ENCODE measurements at regions not wholly inside any gene's neighbourhood (a gene's known extent, or its start where the extent isn't known, plus 50 kb on each side); places are given as distances from the start of the nearest gene placed in this dataset.

- H3K4me3 ChIP-seq: no peak overlapping the region
- no peaks in the 10 kb centered on the region for H3K79me2 ChIP-seq (ENCODE audit: control insufficient read depth, insufficient read depth, low read length)
- H3K36me3 ChIP-seq (ENCODE audit: control insufficient read depth, insufficient read depth, low read length): no peaks in the 10 kb centered on the region
- DNase-seq (ENCODE audit: extremely low read depth in 1 of 4, low spot score in 3 of 4): no peak
- H3K27ac ChIP-seq (ENCODE audit: extremely low read depth, low read depth, low read length): no peak overlapping the region
- no peaks in the 10 kb centered on the region for H3K4me1 ChIP-seq (replicated peaks in 1 of 2; ENCODE audit: control insufficient read depth in 2 of 2, insufficient read depth in 2 of 2, low read length in 2 of 2)
- H3K27me3 ChIP-seq (ENCODE audit: control insufficient read depth in 2 of 2, insufficient read depth in 2 of 2, low read length in 2 of 2): no peaks in the 10 kb centered on the region
- ATAC-seq: no peak
- ChIA-PET CTCF (ENCODE audit: low intra/inter-chr PET ratio) (no interaction called here), POLR2A (no interaction called here)
- in situ Hi-C loops (cut with MboI) (no loop called here), intact Hi-C loops (cut with micrococcal nuclease) (no loop called here)
- no peak overlapping the region for H3K9ac ChIP-seq (ENCODE audit: insufficient read depth in 1 of 2, low read depth in 2 of 2, low read length in 2 of 2)
- no peak for FAIRE-seq
- no TSS peak for BruUV-seq (replicated peaks)
- H3K9me1 ChIP-seq (ENCODE audit: control insufficient read depth, insufficient read depth, low read length): no peaks in the 10 kb centered on the region
- H4K20me1 ChIP-seq (replicated peaks; ENCODE audit: control insufficient read depth, insufficient read depth, low read length): no peaks in the 10 kb centered on the region
- H2AFZ ChIP-seq (ENCODE audit: low read depth, low read length): no peak overlapping the region
- no peaks in the 10 kb centered on the region for H3K9me3 ChIP-seq (replicated peaks; ENCODE audit: control insufficient read depth, insufficient read depth, low read depth, low read length)
- no peak overlapping the region for H3K4me2 ChIP-seq (ENCODE audit: insufficient read depth, low read length)
- no peak for TF ChIP-seq SP1 (CRISPR knock-in tag; IDR thresholded peaks at IDR 0.05)
- TF ChIP-seq RBM25 (IDR thresholded peaks at IDR 0.05; ENCODE audit: low read depth, low read length, severe bottlenecking): no peak
- no peak for TF ChIP-seq ELF1 (tag; IDR thresholded peaks at IDR 0.05)
- no peak for TF ChIP-seq RERE (CRISPR knock-in tag; IDR thresholded peaks at IDR 0.05; ENCODE audit: borderline replicate concordance)
- TF ChIP-seq CREB3L1 (IDR thresholded peaks at IDR 0.05; ENCODE audit: borderline replicate concordance, low read depth): no peak
- no peak for TF ChIP-seq ZNF133 (CRISPR knock-in tag; IDR thresholded peaks at IDR 0.05)
- TF ChIP-seq HES1 (IDR thresholded peaks at IDR 0.05; ENCODE audit: low read depth): no peak
- no peak for TF ChIP-seq ZC3H11A (IDR thresholded peaks at IDR 0.05; ENCODE audit: low read depth, low read length)
- no peak for TF ChIP-seq MBD1 (CRISPR knock-in tag; IDR thresholded peaks at IDR 0.05)
- no peak for TF ChIP-seq ELF4 (CRISPR knock-in tag; IDR thresholded peaks at IDR 0.05)
- TF ChIP-seq ZNF695 (CRISPR knock-in tag; IDR thresholded peaks at IDR 0.05): no peak
- no peak for TF ChIP-seq LCOR (CRISPR knock-in tag; IDR thresholded peaks at IDR 0.05)
- TF ChIP-seq TBP (optimal IDR thresholded peaks at IDR 0.05; ENCODE audit: low read depth, low read length): no peak
- TF ChIP-seq OTX1 (CRISPR knock-in tag; IDR thresholded peaks at IDR 0.05): no peak
- no peak for TF ChIP-seq RFX1 (IDR thresholded peaks at IDR 0.05)
- no peak for TF ChIP-seq GATAD2A (IDR thresholded peaks at IDR 0.05)
- no peak for TF ChIP-seq TCF7L2 (IDR thresholded peaks at IDR 0.05; ENCODE audit: low read depth, low read length)
Measured at GRCh38 chr3:110293660-110294059, 778.0 kb upstream of the NECTIN3 start.

Measured in K562 (cell line).